ENCODE measurements at regions not wholly inside any gene's neighbourhood (a gene's known extent, or its start where the extent isn't known, plus 50 kb on each side); places are given as distances from the start of the nearest gene placed in this dataset.

GRCh38 chr1:29963946-29964345 lies 727.6 kb downstream of the PTPRU start:
- no peak for DNase-seq (ENCODE audit: low read depth in 1 of 2, low spot score in 1 of 2)
- TF ChIP-seq JUND (IDR thresholded peaks at IDR 0.05; ENCODE audit: low read depth), result no peak
- in situ Hi-C loops (cut with HindIII; ENCODE audit: low pct_unique_long_range_greater_than_20kb, low sequenced_read_pairs), result no loop called here

- no peak for TF ChIP-seq JUND (IDR thresholded peaks at IDR 0.05; ENCODE audit: low read depth)
- in situ Hi-C loops (cut with HindIII; ENCODE audit: low pct_unique_long_range_greater_than_20kb, low sequenced_read_pairs), result no loop called here
- no peak for DNase-seq (ENCODE audit: low read depth in 1 of 2, low spot score in 1 of 2)
Observed at GRCh38 chr1:29962831-29963247, 726.5 kb downstream of the PTPRU start.

GRCh38 chr1:29962336-29962735 lies 726.0 kb downstream of the PTPRU start:
- TF ChIP-seq JUND (IDR thresholded peaks at IDR 0.05; ENCODE audit: low read depth), result no peak
- DNase-seq (ENCODE audit: low read depth in 1 of 2, low spot score in 1 of 2), result no peak
- in situ Hi-C loops (cut with HindIII; ENCODE audit: low pct_unique_long_range_greater_than_20kb, low sequenced_read_pairs), result no loop called here

- DNase-seq (ENCODE audit: low read depth in 1 of 2, low spot score in 1 of 2), result no peak
- no peak for TF ChIP-seq JUND (IDR thresholded peaks at IDR 0.05; ENCODE audit: low read depth)
- in situ Hi-C loops (cut with HindIII; ENCODE audit: low pct_unique_long_range_greater_than_20kb, low sequenced_read_pairs), result no loop called here
Observed at GRCh38 chr1:29961293-29962059, 725.2 kb downstream of the PTPRU start.

GRCh38 chr1:29960876-29961275 lies 724.6 kb downstream of the PTPRU start:
- in situ Hi-C loops (cut with HindIII; ENCODE audit: low pct_unique_long_range_greater_than_20kb, low sequenced_read_pairs), result no loop called here
- no peak for DNase-seq (ENCODE audit: low read depth in 1 of 2, low spot score in 1 of 2)
- TF ChIP-seq JUND (IDR thresholded peaks at IDR 0.05; ENCODE audit: low read depth), result no peak

GRCh38 chr1:29960156-29960755 lies 723.9 kb downstream of the PTPRU start:
- TF ChIP-seq JUND (IDR thresholded peaks at IDR 0.05; ENCODE audit: low read depth), result no peak
- in situ Hi-C loops (cut with HindIII; ENCODE audit: low pct_unique_long_range_greater_than_20kb, low sequenced_read_pairs), result no loop called here

GRCh38 chr1:29959356-29959755 lies 723.0 kb downstream of the PTPRU start:
- in situ Hi-C loops (cut with HindIII; ENCODE audit: low pct_unique_long_range_greater_than_20kb, low sequenced_read_pairs), result no loop called here
- DNase-seq (ENCODE audit: low read depth in 1 of 2, low spot score in 1 of 2), result no peak
- no peak for TF ChIP-seq JUND (IDR thresholded peaks at IDR 0.05; ENCODE audit: low read depth)

More at GRCh38 chr1:29960156-29960755, 723.9 kb downstream of the PTPRU start:
- no peak for DNase-seq (ENCODE audit: low read depth in 1 of 2, low spot score in 1 of 2)

GRCh38 chr1:29958271-29958670 lies 721.9 kb downstream of the PTPRU start:
- in situ Hi-C loops (cut with HindIII; ENCODE audit: low pct_unique_long_range_greater_than_20kb, low sequenced_read_pairs), result no loop called here
- no peak for TF ChIP-seq JUND (IDR thresholded peaks at IDR 0.05; ENCODE audit: low read depth)
- no peak for DNase-seq (ENCODE audit: low read depth in 1 of 2, low spot score in 1 of 2)

GRCh38 chr1:29956349-29957030 lies 720.2 kb downstream of the PTPRU start:
- in situ Hi-C loops (cut with HindIII; ENCODE audit: low pct_unique_long_range_greater_than_20kb, low sequenced_read_pairs), result no loop called here
- no peak for DNase-seq (ENCODE audit: low read depth in 1 of 2, low spot score in 1 of 2)
- TF ChIP-seq JUND (IDR thresholded peaks at IDR 0.05; ENCODE audit: low read depth), result no peak

- TF ChIP-seq JUND (IDR thresholded peaks at IDR 0.05; ENCODE audit: low read depth), result no peak
- DNase-seq (ENCODE audit: low read depth in 1 of 2, low spot score in 1 of 2), result no peak
- in situ Hi-C loops (cut with HindIII; ENCODE audit: low pct_unique_long_range_greater_than_20kb, low sequenced_read_pairs), result no loop called here
Observed at GRCh38 chr1:29954591-29954990, 718.3 kb downstream of the PTPRU start.

GRCh38 chr1:29953961-29954360 lies 717.6 kb downstream of the PTPRU start:
- TF ChIP-seq JUND (IDR thresholded peaks at IDR 0.05; ENCODE audit: low read depth), result no peak
- in situ Hi-C loops (cut with HindIII; ENCODE audit: low pct_unique_long_range_greater_than_20kb, low sequenced_read_pairs), result no loop called here
- DNase-seq (ENCODE audit: low read depth in 1 of 2, low spot score in 1 of 2), result no peak

- TF ChIP-seq JUND (IDR thresholded peaks at IDR 0.05; ENCODE audit: low read depth), result no peak
- no peak for DNase-seq (ENCODE audit: low read depth in 1 of 2, low spot score in 1 of 2)
- in situ Hi-C loops (cut with HindIII; ENCODE audit: low pct_unique_long_range_greater_than_20kb, low sequenced_read_pairs), result no loop called here
Observed at GRCh38 chr1:29949676-29950075, 713.4 kb downstream of the PTPRU start.

GRCh38 chr1:29948581-29948980 lies 712.3 kb downstream of the PTPRU start:
- in situ Hi-C loops (cut with HindIII; ENCODE audit: low pct_unique_long_range_greater_than_20kb, low sequenced_read_pairs), result no loop called here
- TF ChIP-seq JUND (IDR thresholded peaks at IDR 0.05; ENCODE audit: low read depth), result no peak
- DNase-seq (ENCODE audit: low read depth in 1 of 2, low spot score in 1 of 2), result no peak

All from T47D (cell line).